Activated naive CD4-positive, alpha-beta T cell treated with anti-CD3 and anti-CD28 coated beads, Interleukin-2, amount 50 U/mL, for 24 hours (primary cell): ENCODE measurements at regions not wholly inside any gene's neighbourhood (a gene's known extent, or its start where the extent isn't known, plus 50 kb on each side); places are given as distances from the start of the nearest gene placed in this dataset.
"Not testable (repeated sequence)": the region's sequence is repeated elsewhere in the genome, so short reads cannot be mapped to it uniquely, and the experiment has no call there.

Source experiments
- H3K27ac Mint-ChIP-seq: one replicate; pipeline ENCODE4 v1.8.0; 2021; ENCODE audit warnings: mild to moderate bottlenecking, mixed read lengths
- H3K27me3 Mint-ChIP-seq: one replicate; pipeline ENCODE4 v1.8.0; 2021; ENCODE audit warnings: mixed read lengths
- H3K36me3 Mint-ChIP-seq: one replicate; pipeline ENCODE4 v1.8.0; 2021; ENCODE audit warnings: mixed read lengths
- H3K4me1 Mint-ChIP-seq: one replicate; pipeline ENCODE4 v1.8.0; 2021; ENCODE audit warnings: mixed read lengths
- H3K4me3 Mint-ChIP-seq: one replicate; pipeline ENCODE4 v1.8.0; 2021; ENCODE audit warnings: mild to moderate bottlenecking, mixed read lengths
- H3K9me3 Mint-ChIP-seq: one replicate; pipeline ENCODE4 v1.8.0; 2021; ENCODE audit warnings: mixed read lengths

DNA sequence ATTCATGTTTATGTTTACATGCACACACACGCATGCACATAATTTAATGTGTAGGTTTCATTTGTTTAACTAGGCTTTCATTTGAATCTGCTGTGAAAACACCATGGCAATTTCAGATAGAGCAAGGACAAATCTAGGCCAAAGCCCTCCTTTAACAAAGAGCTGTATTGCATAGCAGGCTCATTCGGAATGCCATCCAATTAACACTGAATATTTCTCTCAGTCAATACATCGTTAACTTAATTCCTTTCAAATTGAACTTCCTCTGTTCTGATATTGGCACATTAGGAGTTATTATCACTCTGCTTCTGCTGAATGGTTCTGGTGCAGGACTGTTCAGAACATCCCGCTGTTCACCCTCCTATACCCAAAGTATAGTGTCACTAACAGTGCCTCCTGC is 435.1 kb upstream of the CDH20 start:
- Mint-ChIP-seq H3K4me1 (no peaks in the 10 kb centered on the region), H3K36me3 (no peaks in the 10 kb centered on the region), H3K27me3 (no peaks in the 10 kb centered on the region), H3K4me3 (no peak overlapping the region), H3K27ac (no peak overlapping the region), H3K9me3 (peaks cover 8% of the 10 kb centered on the region)

DNA sequence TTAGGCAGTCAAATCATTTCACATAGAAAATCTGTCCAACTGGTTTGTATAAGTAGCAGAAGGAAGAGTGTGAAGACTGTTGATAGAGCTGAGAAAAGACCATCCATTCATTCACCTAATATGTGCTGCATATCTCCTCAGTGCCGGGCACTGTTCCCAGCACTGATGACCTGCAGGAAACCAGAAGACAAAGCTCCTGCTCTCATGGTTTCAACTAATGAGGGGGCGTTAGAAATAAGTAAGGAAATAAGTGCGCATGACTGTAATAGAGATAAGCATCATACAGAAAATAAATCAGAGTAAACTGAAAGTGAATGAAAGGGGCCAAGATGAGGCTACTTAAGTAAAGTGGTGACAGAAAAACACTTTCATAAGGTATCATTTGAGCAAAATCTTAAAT is 427.5 kb upstream of the CDH20 start:
- Mint-ChIP-seq H3K36me3 (no peaks in the 10 kb centered on the region), H3K27me3 (no peaks in the 10 kb centered on the region), H3K4me3 (no peak overlapping the region), H3K4me1 (no peaks in the 10 kb centered on the region), H3K9me3 (peaks cover 4% of the 10 kb centered on the region), H3K27ac (no peak overlapping the region)

DNA sequence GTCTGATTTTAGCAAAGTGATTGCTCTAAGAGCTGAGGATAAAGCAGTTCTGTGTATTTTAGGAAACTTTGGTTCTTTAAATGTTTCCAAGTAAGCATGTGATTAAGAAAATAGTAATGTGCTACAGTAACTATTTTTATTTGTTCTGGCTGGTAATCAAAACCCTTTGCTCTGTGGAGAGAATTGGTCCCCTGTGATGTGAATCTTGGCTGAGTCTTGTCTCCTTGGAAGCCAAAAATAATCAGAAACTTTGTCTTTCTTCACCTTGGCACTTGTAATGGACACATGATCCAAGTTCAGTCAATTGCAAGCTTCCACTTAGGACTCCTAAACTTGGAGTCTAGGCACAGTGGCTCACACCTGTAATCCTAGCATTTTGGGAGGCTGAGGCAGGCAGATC is 422.7 kb upstream of the CDH20 start:
- Mint-ChIP-seq H3K27me3 (no peaks in the 10 kb centered on the region), H3K4me1 (no peaks in the 10 kb centered on the region), H3K27ac (no peak overlapping the region), H3K9me3 (peaks cover 12% of the 10 kb centered on the region), H3K36me3 (no peaks in the 10 kb centered on the region), H3K4me3 (no peak overlapping the region)

DNA sequence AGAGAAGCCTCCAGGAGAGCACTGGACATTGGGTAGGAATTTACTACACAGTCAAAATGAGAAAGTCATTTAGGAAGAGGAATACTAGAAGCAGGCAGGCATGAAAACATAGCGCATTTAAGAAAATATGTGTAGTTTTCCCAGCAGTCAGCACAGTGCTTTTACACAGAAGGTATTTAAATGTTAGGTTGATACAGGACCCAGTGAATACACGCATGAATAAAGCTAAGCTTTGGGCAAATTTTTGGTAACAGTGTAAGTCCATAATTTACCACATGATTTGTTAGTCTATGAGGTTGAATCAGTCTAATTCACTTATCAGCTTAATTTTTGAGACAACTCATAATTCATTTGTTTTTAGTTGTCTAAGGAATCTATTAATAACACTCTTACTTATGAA is 421.7 kb upstream of the CDH20 start:
- Mint-ChIP-seq H3K4me1 (no peaks in the 10 kb centered on the region), H3K36me3 (no peaks in the 10 kb centered on the region), H3K27me3 (no peaks in the 10 kb centered on the region), H3K27ac (no peak overlapping the region), H3K9me3 (peaks cover 12% of the 10 kb centered on the region), H3K4me3 (no peak overlapping the region)

DNA sequence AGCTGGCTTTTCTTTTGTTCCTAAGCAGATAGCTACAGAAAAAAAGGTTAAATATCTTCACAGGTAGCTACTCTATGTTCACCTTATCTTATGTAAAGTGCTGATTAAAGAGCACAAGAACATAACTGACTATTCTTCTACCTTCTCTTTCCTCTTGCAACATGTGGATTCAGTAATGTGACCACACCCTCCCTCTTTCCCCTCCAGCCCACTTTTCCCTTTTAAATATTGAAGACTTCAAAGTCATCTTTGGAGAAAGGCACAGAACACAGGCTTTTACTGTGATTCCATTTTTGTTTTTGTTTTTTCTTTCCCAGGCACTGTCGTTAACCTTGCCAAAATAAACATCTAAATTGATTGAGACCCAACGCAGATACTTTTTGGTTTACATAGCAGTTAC is 418.1 kb upstream of the CDH20 start:
- Mint-ChIP-seq H3K27me3 (no peaks in the 10 kb centered on the region), H3K36me3 (no peaks in the 10 kb centered on the region), H3K27ac (no peak overlapping the region)

DNA sequence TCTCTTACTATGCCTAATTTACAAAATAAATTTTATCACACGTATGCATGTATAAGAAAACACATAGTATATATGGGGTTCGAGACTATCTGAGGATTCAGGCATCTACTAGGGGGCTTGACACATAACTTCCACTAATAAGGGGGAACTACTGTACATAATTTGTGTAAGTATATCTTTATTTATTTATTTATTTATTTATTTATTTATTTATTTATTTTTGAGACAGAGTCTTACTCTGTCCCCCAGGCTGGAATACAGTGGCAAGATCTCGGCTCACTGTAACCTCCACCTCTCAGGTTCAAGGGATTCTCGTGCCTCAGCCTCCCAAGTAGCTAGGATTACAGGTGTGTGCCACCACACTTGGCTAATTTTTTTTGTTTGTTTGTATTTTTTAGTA is 414.4 kb upstream of the CDH20 start:
- not testable (repeated sequence) for H3K4me3 Mint-ChIP-seq, H3K9me3 Mint-ChIP-seq, H3K27me3 Mint-ChIP-seq, H3K27ac Mint-ChIP-seq, H3K4me1 Mint-ChIP-seq, H3K36me3 Mint-ChIP-seq

More for the DNA sequence above, 418.1 kb upstream of the CDH20 start:
- Mint-ChIP-seq H3K4me1 (no peaks in the 10 kb centered on the region), H3K9me3 (peaks cover 8% of the 10 kb centered on the region), H3K4me3 (no peak overlapping the region)

DNA sequence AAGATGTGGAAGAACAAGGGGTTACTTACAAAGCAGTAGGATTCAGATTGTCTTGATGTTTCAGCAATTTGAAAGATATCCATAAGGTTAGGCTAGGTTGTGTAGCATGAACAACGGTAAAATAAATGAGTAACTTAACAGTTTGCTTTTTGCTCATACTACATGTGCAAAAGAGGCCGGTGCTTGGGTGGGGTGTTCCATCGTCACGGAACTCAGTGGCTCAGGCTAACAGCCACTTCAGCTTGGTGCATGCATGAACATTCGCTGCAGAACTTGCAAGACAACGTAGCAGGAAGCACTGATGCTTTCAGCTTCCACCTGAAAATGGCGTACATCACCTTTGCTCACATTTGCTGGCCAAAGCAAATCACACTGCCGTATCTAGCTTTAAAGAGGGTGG is 407.3 kb upstream of the CDH20 start:
- Mint-ChIP-seq H3K36me3 (no peaks in the 10 kb centered on the region), H3K27me3 (no peaks in the 10 kb centered on the region), H3K4me1 (no peaks in the 10 kb centered on the region), H3K9me3 (peaks cover 20% of the 10 kb centered on the region), H3K4me3 (no peak overlapping the region), H3K27ac (no peak overlapping the region)

DNA sequence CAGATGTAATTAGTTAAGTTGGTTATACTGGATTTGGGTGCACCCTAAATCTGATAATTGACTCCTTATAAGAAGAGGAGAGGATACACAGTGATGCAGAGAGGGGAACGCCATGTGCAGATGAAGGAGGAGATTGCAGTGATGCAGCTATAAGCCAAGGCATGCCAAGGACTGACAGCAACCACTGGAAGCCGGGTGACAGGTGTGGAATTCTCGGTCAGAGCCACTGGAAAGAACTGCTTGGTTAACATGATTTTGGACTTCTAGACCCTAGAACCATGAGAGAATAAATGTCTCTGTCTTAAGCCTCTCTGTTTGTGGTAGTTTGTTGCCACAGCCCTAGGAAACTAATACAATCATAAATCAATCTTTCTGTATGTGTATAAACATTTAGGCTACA is 403.3 kb upstream of the CDH20 start:
- Mint-ChIP-seq H3K36me3 (no peaks in the 10 kb centered on the region), H3K9me3 (peaks cover 31% of the 10 kb centered on the region)

DNA sequence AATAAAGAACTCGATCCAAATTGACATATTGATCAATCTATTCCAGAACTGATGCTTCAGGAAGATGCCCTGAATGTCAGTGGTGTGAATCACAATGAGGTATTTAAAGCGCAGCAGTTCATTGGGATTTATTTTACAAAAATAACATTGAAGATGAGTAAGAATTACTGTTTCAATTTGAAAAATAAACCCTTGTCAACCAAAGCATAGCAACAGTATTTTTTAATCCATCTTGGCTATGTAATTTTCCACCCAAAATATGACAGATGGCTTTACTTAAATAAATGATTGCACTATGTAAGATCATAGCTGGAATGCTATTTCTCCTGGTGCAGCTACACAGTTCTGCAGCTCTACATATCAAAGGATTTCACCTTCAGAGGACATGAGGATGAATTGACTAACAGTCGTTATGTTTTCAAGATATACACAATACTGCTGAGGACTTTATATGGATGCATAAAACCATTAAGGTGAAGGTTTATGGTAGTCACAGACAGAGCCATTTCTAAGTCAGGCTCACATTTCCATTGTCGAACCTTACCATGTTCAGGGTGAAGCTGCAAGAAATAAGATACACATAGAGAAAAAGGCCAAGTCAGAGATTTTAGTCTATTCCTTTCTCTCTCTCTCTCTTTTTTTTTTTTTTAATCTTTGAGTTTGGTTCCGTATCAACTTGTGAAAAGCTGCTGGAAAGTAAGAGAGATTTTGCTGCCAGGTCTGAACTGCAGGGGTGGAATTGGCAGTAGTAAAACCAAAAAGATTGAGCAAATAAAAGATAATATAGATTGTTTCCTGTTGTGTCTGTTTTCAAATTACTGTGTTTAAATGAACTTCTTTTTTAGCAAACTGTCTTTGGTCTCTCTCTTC is 398.0 kb upstream of the CDH20 start:
- Mint-ChIP-seq H3K4me1 (no peaks in the 10 kb centered on the region), H3K9me3 (peaks cover 19% of the 10 kb centered on the region), H3K27me3 (no peaks in the 10 kb centered on the region), H3K4me3 (no peak overlapping the region), H3K27ac (no peak overlapping the region), H3K36me3 (no peaks in the 10 kb centered on the region)

More for the DNA sequence above, 403.3 kb upstream of the CDH20 start:
- Mint-ChIP-seq H3K27me3 (no peaks in the 10 kb centered on the region), H3K4me3 (no peak overlapping the region), H3K27ac (no peak overlapping the region), H3K4me1 (no peaks in the 10 kb centered on the region)

DNA sequence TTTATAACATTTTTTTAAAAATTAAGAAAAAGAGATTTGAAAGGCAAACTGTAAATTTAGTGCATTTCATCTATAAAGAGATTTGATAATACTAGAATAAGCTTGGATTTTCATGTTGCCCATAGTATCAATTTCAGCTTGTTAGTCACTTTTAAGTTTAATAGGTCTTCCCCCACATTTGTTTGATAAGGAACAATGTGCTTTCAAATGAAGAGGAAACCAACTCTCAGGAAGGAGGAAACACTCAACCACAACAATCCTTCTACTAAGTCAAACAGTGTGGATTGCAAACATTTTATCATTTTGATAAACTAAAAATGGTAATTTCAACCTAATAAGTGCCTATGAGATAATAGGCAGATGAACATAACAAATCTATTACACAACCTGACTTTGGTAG is 397.1 kb upstream of the CDH20 start:
- Mint-ChIP-seq H3K4me1 (no peaks in the 10 kb centered on the region), H3K9me3 (peaks cover 19% of the 10 kb centered on the region), H3K27ac (no peak overlapping the region), H3K27me3 (no peaks in the 10 kb centered on the region), H3K36me3 (no peaks in the 10 kb centered on the region), H3K4me3 (no peak overlapping the region)

DNA sequence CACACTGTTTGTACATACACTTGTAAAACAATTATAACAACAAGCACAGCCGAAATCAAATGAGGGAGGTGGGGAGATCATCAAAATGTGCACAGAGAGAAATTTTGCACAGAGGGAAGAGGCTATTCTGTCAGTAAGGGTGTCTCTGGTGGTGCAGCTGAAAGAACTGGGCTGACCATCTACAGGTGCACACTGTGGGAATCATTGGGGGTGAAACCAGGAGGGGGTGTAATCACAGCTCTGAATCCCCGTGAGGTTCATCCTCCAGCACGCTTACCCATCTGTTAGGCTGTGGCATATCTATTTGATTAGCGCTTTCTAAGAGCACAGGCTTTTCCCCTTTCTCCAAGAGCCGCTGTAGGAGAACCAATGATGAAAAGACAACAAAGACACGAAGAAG is 389.9 kb upstream of the CDH20 start:
- Mint-ChIP-seq H3K4me1 (no peaks in the 10 kb centered on the region), H3K4me3 (no peak overlapping the region), H3K36me3 (no peaks in the 10 kb centered on the region), H3K27me3 (no peaks in the 10 kb centered on the region), H3K9me3 (peaks cover 10% of the 10 kb centered on the region), H3K27ac (no peak overlapping the region)

DNA sequence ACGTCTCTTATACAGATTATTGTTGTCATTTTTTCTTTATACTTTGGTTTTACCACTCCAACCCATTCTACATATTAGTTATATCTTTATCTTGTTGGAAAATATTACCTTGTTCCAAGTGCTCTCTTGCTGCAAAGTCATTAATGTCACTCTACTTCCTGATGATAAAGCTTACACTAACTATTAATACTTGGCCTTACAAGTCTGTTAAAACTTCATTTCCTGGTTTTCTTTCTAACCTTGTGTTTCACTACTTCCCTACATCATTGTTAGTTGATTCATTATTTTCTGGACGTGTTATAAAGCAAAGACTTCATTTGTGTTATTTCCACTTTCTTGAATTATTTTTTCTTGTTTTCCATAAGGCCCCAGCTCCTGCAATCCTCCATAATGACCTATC is 382.6 kb upstream of the CDH20 start:
- no peaks in the 10 kb centered on the region for H3K36me3 Mint-ChIP-seq
- H3K27ac Mint-ChIP-seq = no peak overlapping the region
- H3K9me3 Mint-ChIP-seq = no peaks in the 10 kb centered on the region
- H3K27me3 Mint-ChIP-seq = no peaks in the 10 kb centered on the region
- H3K4me1 Mint-ChIP-seq = no peaks in the 10 kb centered on the region
- H3K4me3 Mint-ChIP-seq = no peak overlapping the region

DNA sequence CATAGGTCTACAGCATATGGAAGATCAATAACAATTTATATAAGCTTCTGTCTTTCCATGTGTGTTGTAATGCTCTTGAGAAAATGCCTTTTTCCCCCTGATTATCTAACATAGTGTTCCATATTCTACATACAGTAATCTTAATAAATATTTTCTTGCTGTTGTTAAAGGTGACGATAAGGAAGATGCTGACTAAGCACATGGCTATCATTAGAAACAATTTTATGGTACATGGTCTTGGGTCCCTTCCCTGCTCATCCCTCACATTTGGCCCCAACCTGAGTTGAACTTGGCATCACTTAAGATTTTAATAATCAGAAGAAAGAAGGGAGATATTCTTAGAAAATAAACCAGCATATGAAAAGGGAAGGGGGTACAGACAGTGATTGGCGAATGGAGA is 382.1 kb upstream of the CDH20 start:
- Mint-ChIP-seq H3K9me3 (no peaks in the 10 kb centered on the region), H3K4me3 (no peak overlapping the region), H3K27me3 (no peaks in the 10 kb centered on the region), H3K36me3 (no peaks in the 10 kb centered on the region), H3K4me1 (no peaks in the 10 kb centered on the region), H3K27ac (no peak overlapping the region)

DNA sequence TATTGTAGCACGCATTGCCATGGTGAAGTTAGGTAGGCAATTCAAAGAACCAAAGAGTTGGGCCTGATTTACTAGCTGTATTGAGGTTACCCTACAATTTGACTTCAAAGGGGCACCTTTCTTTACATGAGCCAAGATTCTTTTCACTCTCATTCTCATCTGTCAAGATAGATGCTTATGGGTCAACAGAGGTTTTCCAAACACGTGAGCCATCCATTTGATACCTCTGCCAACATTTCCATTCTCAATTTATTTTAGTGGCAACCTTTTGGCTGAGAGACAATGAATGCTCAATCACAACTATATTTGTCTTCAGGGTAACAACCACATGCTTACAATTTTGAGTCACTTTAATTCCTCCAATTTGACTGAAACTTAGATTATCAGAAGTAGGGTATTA is 370.6 kb upstream of the CDH20 start:
- Mint-ChIP-seq H3K4me1 (no peaks in the 10 kb centered on the region), H3K27ac (no peak overlapping the region)

DNA sequence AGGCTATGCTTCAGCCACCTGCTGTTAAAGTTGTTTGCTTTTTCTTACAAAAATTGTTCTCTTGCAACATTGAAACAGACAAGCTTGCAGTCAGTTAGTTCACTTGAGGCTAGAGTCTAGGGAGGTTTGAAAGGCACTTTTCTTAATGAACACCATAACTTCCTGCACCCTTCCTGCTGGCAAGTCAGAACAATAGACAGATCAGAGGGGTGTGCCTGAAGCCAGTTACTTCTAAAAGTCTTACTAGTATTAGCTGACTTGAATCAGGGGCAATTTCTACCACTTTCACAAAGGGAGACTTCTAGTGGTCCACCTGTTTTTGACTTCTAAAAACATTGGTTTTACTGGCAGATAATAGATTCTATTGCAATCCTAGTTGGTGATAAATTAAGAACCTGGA is 367.4 kb upstream of the CDH20 start:
- H3K36me3 Mint-ChIP-seq = no peaks in the 10 kb centered on the region
- no peak overlapping the region for H3K27ac Mint-ChIP-seq
- no peaks in the 10 kb centered on the region for H3K27me3 Mint-ChIP-seq
- no peak overlapping the region for H3K4me3 Mint-ChIP-seq
- H3K4me1 Mint-ChIP-seq = no peaks in the 10 kb centered on the region
- H3K9me3 Mint-ChIP-seq = no peaks in the 10 kb centered on the region

More for the DNA sequence above, 370.6 kb upstream of the CDH20 start:
- Mint-ChIP-seq H3K9me3 (no peaks in the 10 kb centered on the region), H3K4me3 (no peak overlapping the region), H3K36me3 (no peaks in the 10 kb centered on the region), H3K27me3 (no peaks in the 10 kb centered on the region)

DNA sequence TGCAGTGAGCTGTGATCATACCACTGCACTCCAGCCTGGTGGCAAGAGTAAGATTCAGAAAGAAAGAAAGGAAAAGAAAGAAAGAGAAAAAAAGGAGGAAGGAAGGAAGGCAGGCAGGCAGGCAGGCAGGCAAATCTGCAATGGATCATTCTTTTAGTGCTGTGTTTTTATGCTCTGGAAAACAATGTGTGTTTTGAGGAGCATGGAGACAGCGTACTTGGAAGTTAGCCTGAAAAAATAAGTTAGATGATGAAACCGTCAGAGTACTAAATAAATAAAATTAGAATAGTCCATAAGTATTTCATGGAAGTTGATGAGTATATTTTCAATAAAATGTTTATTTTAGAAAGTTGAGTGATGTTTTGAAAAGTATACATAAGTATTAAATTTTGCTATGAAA is 366.4 kb upstream of the CDH20 start:
- no peak overlapping the region for H3K27ac Mint-ChIP-seq
- no peak overlapping the region for H3K4me3 Mint-ChIP-seq
- no peaks in the 10 kb centered on the region for H3K9me3 Mint-ChIP-seq
- no peaks in the 10 kb centered on the region for H3K36me3 Mint-ChIP-seq
- no peaks in the 10 kb centered on the region for H3K4me1 Mint-ChIP-seq
- H3K27me3 Mint-ChIP-seq = no peaks in the 10 kb centered on the region

DNA sequence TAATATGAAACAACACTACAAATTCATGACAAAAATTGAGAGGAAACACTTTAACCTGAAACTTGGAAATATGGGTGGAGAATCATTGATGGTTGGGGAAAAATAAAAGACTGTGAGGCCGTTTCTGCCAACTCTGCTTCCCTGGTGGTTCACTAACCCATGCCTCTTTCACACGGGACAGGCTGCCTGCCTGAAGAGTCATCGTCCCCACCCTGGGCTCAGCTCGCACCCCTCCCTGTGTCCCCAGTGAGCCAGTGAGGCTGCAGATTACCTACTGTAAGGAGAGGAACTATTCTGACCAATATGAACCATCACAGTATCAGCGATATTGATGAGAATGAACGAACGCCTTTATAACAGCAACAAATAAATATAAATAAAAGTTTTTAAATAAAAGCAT is 357.8 kb upstream of the CDH20 start:
- Mint-ChIP-seq H3K36me3 (no peaks in the 10 kb centered on the region), H3K27ac (no peak overlapping the region), H3K9me3 (peaks cover 4% of the 10 kb centered on the region), H3K4me1 (no peaks in the 10 kb centered on the region), H3K27me3 (no peaks in the 10 kb centered on the region), H3K4me3 (no peak overlapping the region)
